SK-N-MC (cell line): ENCODE measurements at regions not wholly inside any gene's neighbourhood (a gene's known extent, or its start where the extent isn't known, plus 50 kb on each side); places are given as distances from the start of the nearest gene placed in this dataset.

Source experiments
- EZH2 ChIP-seq: fragments of 200-600 bp; sonication (generic); IDR thresholded peaks from one replicate; pipeline ENCODE4 v1.6.1; 2017; ENCODE audit warnings: antibody characterized with exemption
- FOXP2 ChIP-seq: optimal IDR thresholded peaks from 2 replicates; pipeline ENCODE3; 2011; ENCODE audit warnings: mild to moderate bottlenecking, moderate library complexity; ENCODE audit not compliant: insufficient read depth; ENCODE audit errors: extremely low read length, control extremely low read depth
- POLR2AphosphoS5 ChIP-seq: IDR thresholded peaks from 2 replicates; pipeline ENCODE4 v1.6.1; 2012; ENCODE audit warnings: mild to moderate bottlenecking, low read depth, low read length, borderline replicate concordance

GRCh38 chrX:45903781-45904201 is 641.4 kb downstream of the ZNF674 start:
- TF ChIP-seq POLR2AphosphoS5 (no peak), EZH2 (no peak), FOXP2 (no peak)
